Thyroid gland (tissue), 4 donors: ENCODE measurements at regions not wholly inside any gene's neighbourhood (a gene's known extent, or its start where the extent isn't known, plus 50 kb on each side); places are given as distances from the start of the nearest gene placed in this dataset.

ENCODE experiments used
- DNase-seq, 2 donors: peaks; one replicate each; pipeline ENCODE4 v3.0.0-alpha.2; 2019
- H3K27ac ChIP-seq, 3 donors: fragments of 200-600 bp; sonication (generic); 1 replicate in 2 of 3; 2 replicates in 1 of 3; pipeline ENCODE4 v1.5.1; 2016 to 2019; ENCODE audit warnings: mild to moderate bottlenecking in 1 of 3, moderate library complexity in 1 of 3
- H3K27me3 ChIP-seq: fragments of 200-600 bp; sonication (generic); one replicate; pipeline ENCODE4 v1.5.1; 2019
- H3K36me3 ChIP-seq, 2 donors: fragments of 200-600 bp; sonication (generic); one replicate each; pipeline ENCODE4 v1.5.1; 2016 to 2019
- H3K4me1 ChIP-seq, 2 donors: fragments of 200-600 bp; sonication (generic); one replicate each; pipeline ENCODE4 v1.5.1; 2017 to 2019
- H3K4me3 ChIP-seq, 3 donors: fragments of 200-600 bp; sonication (generic); replicated peaks in 1 of 3; 1 replicate in 2 of 3; 2 replicates in 1 of 3; pipeline ENCODE4 v1.5.1; 2016; ENCODE audit warnings: mild to moderate bottlenecking in 1 of 3
- H3K9me3 ChIP-seq: fragments of 200-600 bp; sonication (generic); one replicate; pipeline ENCODE4 v1.5.1; 2017
- CTCF ChIP-seq, 6 experiments: fragments of 200-600 bp in 3 of 6; fragments of 450-650 bp in 3 of 6; sonication (generic) in 3 of 6; IDR thresholded peaks; one replicate each; pipeline ENCODE4 v1.5.1; 2016 to 2019; ENCODE audit warnings: antibody characterized with exemption in 6 of 6, mild to moderate bottlenecking in 2 of 6, inconsistent platforms in 1 of 6, moderate library complexity in 1 of 6
- POLR2A ChIP-seq, 2 donors: fragments of 450-650 bp; IDR thresholded peaks; one replicate each; pipeline ENCODE4 v1.6.1; 2017; ENCODE audit warnings: antibody characterized with exemption in 2 of 2, mild to moderate bottlenecking in 2 of 2, moderate library complexity in 1 of 2
- WGBS, 2 donors: methylation state at CpG; one replicate each; pipeline ENCODE4 v1.1.5; 2017; 5-methylcytosine and 5-hydroxymethylcytosine counted together
- intact Hi-C: fragments of 100-400 bp; cut with DNase I; formaldehyde crosslinking; loops from one replicate; pipeline ENCODE4 v1.15.1; 2023

DNA sequence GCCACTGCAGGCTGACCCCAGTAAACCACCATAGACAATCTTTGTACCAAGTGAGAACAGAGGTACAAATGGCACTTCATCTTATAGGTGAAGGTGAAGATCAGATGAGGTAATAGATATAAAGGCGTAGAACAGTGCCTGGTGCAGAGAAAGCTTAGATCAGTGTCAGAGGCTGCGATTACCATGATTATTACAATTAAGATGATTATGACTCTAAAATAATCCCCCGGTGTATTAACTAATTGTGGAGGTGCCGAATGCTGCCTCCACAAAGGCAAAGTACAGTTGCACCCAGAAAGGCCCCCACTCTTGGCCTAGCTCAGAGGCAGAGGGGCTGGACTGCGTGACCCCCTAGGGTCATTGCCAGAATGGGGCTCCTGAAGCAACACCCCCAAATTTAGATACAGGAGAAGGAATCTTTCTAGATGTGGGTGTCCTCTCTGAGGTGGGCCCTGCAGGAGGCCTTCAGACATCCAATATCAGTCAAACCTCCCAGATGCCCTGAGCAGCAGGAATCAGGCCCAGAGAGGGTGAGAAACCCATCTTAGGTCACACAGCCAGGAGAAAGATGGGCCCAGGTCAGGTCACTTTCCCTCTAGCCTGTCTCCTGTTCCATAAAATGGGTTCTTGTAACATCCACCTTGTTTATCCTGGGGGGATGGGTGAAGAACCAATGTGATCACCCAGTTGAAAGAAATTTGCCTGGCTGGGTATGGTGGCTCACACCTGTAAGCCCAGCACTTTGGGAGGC is 139.8 kb downstream of the PHETA1 start:
- intact Hi-C loops = no loop called here
- TF ChIP-seq CTCF (IDR thresholded peaks at IDR 0.05) (no peak), POLR2A (IDR thresholded peaks at IDR 0.05) (no peak)
- 93 to 95% methylated on average over 5 of the region's 5 CpGs for WGBS, 2 donors
- Histone ChIP-seq H3K9me3 (no peaks in the 10 kb centered on the region), H3K4me3 (no peak overlapping the region), H3K27ac (no peak overlapping the region), H3K36me3 (no peaks in the 10 kb centered on the region), H3K4me1 (no peaks in the 10 kb centered on the region), H3K27me3 (no peaks in the 10 kb centered on the region)
- no peak for DNase-seq

GRCh38 chr12:111227476-111228420 is 141.1 kb downstream of the PHETA1 start:
- no peak for TF ChIP-seq CTCF (IDR thresholded peaks at IDR 0.05)
- no peak for TF ChIP-seq POLR2A (IDR thresholded peaks at IDR 0.05)
- no peak for DNase-seq
- intact Hi-C loops = no loop called here
- 88 to 99% methylated on average over 10 of the region's 10 CpGs for WGBS, 2 donors
- no peak overlapping the region for H3K4me3 ChIP-seq
- no peaks in the 10 kb centered on the region for H3K9me3 ChIP-seq
- no peaks in the 10 kb centered on the region for H3K36me3 ChIP-seq
- no peak overlapping the region for H3K27ac ChIP-seq
- H3K27me3 ChIP-seq = no peaks in the 10 kb centered on the region
- H3K4me1 ChIP-seq = no peaks in the 10 kb centered on the region

GRCh38 chr12:111226680-111227079 is 142.2 kb downstream of the PHETA1 start:
- no peaks in the 10 kb centered on the region for H3K27me3 ChIP-seq
- H3K36me3 ChIP-seq = no peaks in the 10 kb centered on the region
- TF ChIP-seq CTCF (IDR thresholded peaks at IDR 0.05) (no peak), POLR2A (IDR thresholded peaks at IDR 0.05) (no peak)
- 88 to 94% methylated on average over 21 of the region's 21 CpGs for WGBS, 2 donors
- no peak overlapping the region for H3K27ac ChIP-seq
- H3K9me3 ChIP-seq = no peaks in the 10 kb centered on the region
- no peak for DNase-seq
- H3K4me1 ChIP-seq = no peaks in the 10 kb centered on the region
- H3K4me3 ChIP-seq = no peak overlapping the region
- intact Hi-C loops = no loop called here

GRCh38 chr12:111225307-111225706 is 143.6 kb downstream of the PHETA1 start:
- Histone ChIP-seq H3K27me3 (no peaks in the 10 kb centered on the region), H3K9me3 (no peaks in the 10 kb centered on the region), H3K4me1 (no peaks in the 10 kb centered on the region), H3K36me3 (no peaks in the 10 kb centered on the region), H3K4me3 (no peak overlapping the region), H3K27ac (no peak overlapping the region)
- TF ChIP-seq POLR2A (IDR thresholded peaks at IDR 0.05) = no peak
- TF ChIP-seq CTCF (IDR thresholded peaks at IDR 0.05) = no peak
- WGBS, 2 donors = 81 to 86% methylated on average over 5 of the region's 6 CpGs
- intact Hi-C loops = no loop called here
- DNase-seq = no peak
